B cell (primary cell): ENCODE measurements at regions not wholly inside any gene's neighbourhood (a gene's known extent, or its start where the extent isn't known, plus 50 kb on each side); places are given as distances from the start of the nearest gene placed in this dataset.

ENCODE experiments used
- ATAC-seq: fragments of 200-7000 bp; cut with Tn5 transposase; one replicate; pipeline ENCODE4 v1.10.0; 2021; ENCODE audit warnings: low read depth, mild to moderate bottlenecking, moderate number of reproducible peaks, moderate library complexity
- CTCF ChIA-PET: fragments of 350-600 bp; sonication (Branson Sonifier 250); formaldehyde crosslinking; loops from one replicate; lab custom pipeline; 2021; ENCODE audit warnings: antibody characterized with exemption, inconsistent platforms; lab: Charles Lee
- POLR2A ChIA-PET: fragments of 350-600 bp; sonication (Branson Sonifier 250); formaldehyde crosslinking; loops from one replicate; lab custom pipeline; 2021; ENCODE audit warnings: antibody characterized with exemption; lab: Charles Lee
- DNase-seq: peaks from one replicate; pipeline ENCODE4 v3.0.0; 2013
- H2AFZ ChIP-seq: 2 replicates; pipeline ENCODE4 v1.6.1; 2012; ENCODE audit warnings: mild to moderate bottlenecking, low read depth, low read length; ENCODE audit not compliant: insufficient read depth, poor library complexity, severe bottlenecking
- H3K27ac ChIP-seq, 2 donors: 1 replicate in 1 of 2; 2 replicates in 1 of 2; pipeline ENCODE4 v1.5.1; 2012 to 2013; ENCODE audit warnings: low read length in 2 of 2, mild to moderate bottlenecking in 2 of 2, moderate library complexity in 1 of 2
- H3K27me3 ChIP-seq, 4 experiments: fragments of 200-600 bp in 1 of 4; sonication (generic) in 1 of 4; replicated peaks in 1 of 4; 1 replicate in 2 of 4; 2 replicates in 2 of 4; pipeline versions ENCODE4 v1.6.1 to v1.7.0; 2013 to 2016; ENCODE audit warnings: low read length in 3 of 4, mild to moderate bottlenecking in 2 of 4, mixed read lengths in 1 of 4, moderate library complexity in 1 of 4; ENCODE audit not compliant: insufficient read depth in 4 of 4, control insufficient read depth in 3 of 4; ENCODE audit errors: control extremely low read depth in 1 of 4
- H3K36me3 ChIP-seq, 2 experiments: replicated peaks in 1 of 2; 1 replicate in 1 of 2; 2 replicates in 1 of 2; pipeline versions ENCODE4 v1.6.1 to v1.7.1; 2013; ENCODE audit warnings: low read length in 1 of 2; ENCODE audit not compliant: insufficient read depth in 2 of 2, control insufficient read depth in 1 of 2; ENCODE audit errors: control extremely low read depth in 1 of 2, extremely low read depth in 1 of 2
- H3K4me1 ChIP-seq, 2 donors: fragments of 200-600 bp in 1 of 2; sonication (generic) in 1 of 2; 1 replicate in 1 of 2; 2 replicates in 1 of 2; pipeline versions ENCODE4 v1.5.1 to v1.6.1; 2013 to 2017; ENCODE audit warnings: low read length in 2 of 2; ENCODE audit not compliant: control insufficient read depth in 2 of 2, insufficient read depth in 2 of 2
- H3K4me2 ChIP-seq: replicated peaks from 2 replicates; pipeline ENCODE3; 2012; ENCODE audit warnings: mild to moderate bottlenecking, low read depth, low read length; ENCODE audit not compliant: poor library complexity, severe bottlenecking
- H3K4me3 ChIP-seq, 5 experiments: fragments of 200-600 bp in 1 of 5; sonication (generic) in 1 of 5; 1 replicate in 3 of 5; 2 replicates in 2 of 5; pipeline versions ENCODE4 v1.5.1 to v1.7.0; 2011 to 2016; ENCODE audit warnings: low read length in 4 of 5, mild to moderate bottlenecking in 4 of 5, low read depth in 2 of 5, control low read depth in 1 of 5, moderate library complexity in 1 of 5; ENCODE audit not compliant: insufficient read depth in 1 of 5; ENCODE audit errors: control extremely low read depth in 1 of 5, extremely low read depth in 1 of 5
- H3K79me2 ChIP-seq: fragments of 200-600 bp; sonication (generic); one replicate; pipeline ENCODE4 v1.6.0; 2016; ENCODE audit warnings: low read length; ENCODE audit not compliant: control insufficient read depth, insufficient read depth
- H3K9ac ChIP-seq: fragments of 200-600 bp; sonication (generic); 2 replicates; pipeline ENCODE4 v1.6.1; 2017; ENCODE audit warnings: mild to moderate bottlenecking, low read length, moderate library complexity
- H3K9me3 ChIP-seq, 3 donors: one replicate each; pipeline versions ENCODE4 v1.6.1 to v1.7.1; 2013; ENCODE audit warnings: low read length in 2 of 3; ENCODE audit not compliant: control insufficient read depth in 2 of 3, insufficient read depth in 1 of 3; ENCODE audit errors: control extremely low read depth in 1 of 3
- H4K20me1 ChIP-seq: 2 replicates; pipeline ENCODE4 v1.6.0; 2012; ENCODE audit warnings: mild to moderate bottlenecking, low read length; ENCODE audit not compliant: insufficient read depth, control insufficient read depth, poor library complexity, severe bottlenecking
- H3K27ac Mint-ChIP-seq: one replicate; pipeline ENCODE4 v1.8.0; 2021; ENCODE audit warnings: mixed read lengths
- H3K27me3 Mint-ChIP-seq: one replicate; pipeline ENCODE4 v1.8.0; 2021; ENCODE audit warnings: mixed read lengths
- H3K4me1 Mint-ChIP-seq: one replicate; pipeline ENCODE4 v1.8.0; 2021; ENCODE audit warnings: mixed read lengths
- H3K4me3 Mint-ChIP-seq: one replicate; pipeline ENCODE4 v1.8.0; 2021; ENCODE audit warnings: mixed read lengths
- H3K9me3 Mint-ChIP-seq: one replicate; pipeline ENCODE4 v1.8.0; 2022; ENCODE audit warnings: mixed read lengths; ENCODE audit not compliant: insufficient read depth
- EZH2 ChIP-seq: IDR thresholded peaks from 2 replicates; pipeline ENCODE4 v1.6.1; 2012; ENCODE audit warnings: borderline replicate concordance, low read depth, mild to moderate bottlenecking, moderate library complexity, low read length; ENCODE audit not compliant: insufficient read depth, poor library complexity, severe bottlenecking
- WGBS: methylation state at CpG from one replicate; pipeline ENCODE4 v1.1.5; 2013; ENCODE audit warnings: missing lambda C conversion rate; ENCODE audit not compliant: insufficient coverage; 5-methylcytosine and 5-hydroxymethylcytosine counted together
- intact Hi-C: fragments of 100-400 bp; cut with micrococcal nuclease; formaldehyde crosslinking; loops from one replicate; pipeline ENCODE4 v1.10.0; 2022
- TF ChIP-seq, protein P1 (sequence below): fragments of 200-600 bp; IDR thresholded peaks from one replicate; pipeline ENCODE4 v1.8.0; 2022; ENCODE audit warnings: antibody characterized with exemption, mild to moderate bottlenecking

DNA sequence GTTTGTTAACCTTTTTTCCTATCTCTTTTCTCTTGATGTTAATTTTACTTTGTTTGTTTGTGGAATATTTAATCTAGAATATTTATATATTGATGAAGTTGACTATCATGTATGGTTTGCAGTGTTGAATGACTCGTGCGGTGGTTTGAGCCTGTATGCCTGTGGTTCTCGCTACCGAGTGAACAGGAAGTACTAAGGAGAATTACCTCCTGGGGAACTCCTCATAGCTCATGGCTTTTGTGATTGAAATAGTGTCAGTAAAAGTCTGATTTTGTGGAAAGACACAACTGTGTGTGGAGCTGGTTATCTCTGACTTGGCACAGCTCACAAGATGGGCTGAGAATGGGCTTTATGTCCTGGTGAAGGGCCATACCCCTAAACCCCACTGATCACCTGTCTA, 498.6 kb downstream of the GLRX3 start:
- Histone ChIP-seq H3K27me3 (no peaks in the 10 kb centered on the region), H2AFZ (no peak overlapping the region), H3K9ac (no peak overlapping the region), H3K4me1 (no peaks in the 10 kb centered on the region), H4K20me1 (no peaks in the 10 kb centered on the region), H3K27ac (no peak overlapping the region), H3K9me3 (peaks cover 0 to 9% (median 0%) of the 10 kb centered on the region in 3 donors), H3K36me3 (no peaks in the 10 kb centered on the region), H3K4me2 (no peak overlapping the region), H3K4me3 (no peak overlapping the region), H3K79me2 (no peaks in the 10 kb centered on the region)
- Mint-ChIP-seq H3K27me3 (peaks cover 5% of the 10 kb centered on the region), H3K27ac (no peak overlapping the region), H3K4me3 (no peak overlapping the region), H3K9me3 (no peaks in the 10 kb centered on the region), H3K4me1 (no peaks in the 10 kb centered on the region)
- DNase-seq, result no peak
- CTCF ChIA-PET, result no interaction called here
- no peak for TF ChIP-seq EZH2
- TF ChIP-seq, protein P1, sequence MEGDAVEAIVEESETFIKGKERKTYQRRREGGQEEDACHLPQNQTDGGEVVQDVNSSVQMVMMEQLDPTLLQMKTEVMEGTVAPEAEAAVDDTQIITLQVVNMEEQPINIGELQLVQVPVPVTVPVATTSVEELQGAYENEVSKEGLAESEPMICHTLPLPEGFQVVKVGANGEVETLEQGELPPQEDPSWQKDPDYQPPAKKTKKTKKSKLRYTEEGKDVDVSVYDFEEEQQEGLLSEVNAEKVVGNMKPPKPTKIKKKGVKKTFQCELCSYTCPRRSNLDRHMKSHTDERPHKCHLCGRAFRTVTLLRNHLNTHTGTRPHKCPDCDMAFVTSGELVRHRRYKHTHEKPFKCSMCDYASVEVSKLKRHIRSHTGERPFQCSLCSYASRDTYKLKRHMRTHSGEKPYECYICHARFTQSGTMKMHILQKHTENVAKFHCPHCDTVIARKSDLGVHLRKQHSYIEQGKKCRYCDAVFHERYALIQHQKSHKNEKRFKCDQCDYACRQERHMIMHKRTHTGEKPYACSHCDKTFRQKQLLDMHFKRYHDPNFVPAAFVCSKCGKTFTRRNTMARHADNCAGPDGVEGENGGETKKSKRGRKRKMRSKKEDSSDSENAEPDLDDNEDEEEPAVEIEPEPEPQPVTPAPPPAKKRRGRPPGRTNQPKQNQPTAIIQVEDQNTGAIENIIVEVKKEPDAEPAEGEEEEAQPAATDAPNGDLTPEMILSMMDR, result no peak
- no peak for ATAC-seq
- POLR2A ChIA-PET, result no interaction called here
- intact Hi-C loops, result no loop called here
- WGBS, result 0% methylated on average over 4 of the region's 4 CpGs

DNA sequence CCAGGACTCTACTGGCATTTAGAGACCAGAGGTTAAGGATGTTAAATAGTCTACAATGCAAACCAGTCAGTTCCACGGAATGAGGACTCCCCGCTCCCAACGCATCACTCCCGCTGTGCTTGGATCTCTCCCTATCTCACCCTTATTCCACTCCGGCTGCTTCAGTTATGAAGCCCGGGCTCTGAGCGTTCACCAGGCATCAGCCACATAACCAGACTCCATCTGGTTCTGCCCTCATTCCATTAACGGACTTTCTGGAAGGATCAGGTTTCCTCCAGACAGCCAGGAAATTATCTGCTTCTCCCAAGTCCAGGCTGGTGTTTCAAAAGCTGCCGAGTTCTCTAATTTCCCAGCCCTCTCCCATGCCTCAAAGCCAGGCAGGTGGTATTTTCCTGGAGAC, 499.3 kb downstream of the GLRX3 start:
- Mint-ChIP-seq H3K27me3 (peaks cover 5% of the 10 kb centered on the region), H3K4me1 (no peaks in the 10 kb centered on the region), H3K9me3 (no peaks in the 10 kb centered on the region), H3K27ac (no peak overlapping the region), H3K4me3 (no peak overlapping the region)
- intact Hi-C loops, result no loop called here
- Histone ChIP-seq H3K4me2 (no peak overlapping the region), H3K27ac (no peak overlapping the region), H3K9me3 (peaks cover 0 to 9% (median 0%) of the 10 kb centered on the region in 3 donors), H3K79me2 (no peaks in the 10 kb centered on the region), H3K4me3 (no peak overlapping the region), H3K27me3 (no peaks in the 10 kb centered on the region), H3K36me3 (no peaks in the 10 kb centered on the region), H3K4me1 (no peaks in the 10 kb centered on the region), H2AFZ (no peak overlapping the region), H3K9ac (no peak overlapping the region), H4K20me1 (no peaks in the 10 kb centered on the region)
- no peak for DNase-seq
- 73% methylated on average over 9 of the region's 9 CpGs for WGBS
- CTCF ChIA-PET, result interaction anchor here (0.6 kb wide), 1 partner anchor 10 kb away, joined by 3 read pairs; no protein-coding TSS in a partner anchor
- TF ChIP-seq, protein P1, result no peak
- TF ChIP-seq EZH2, result no peak
- POLR2A ChIA-PET, result no interaction called here
- ATAC-seq, result no peak
